HG03521 (cell line): ENCODE measurements at regions not wholly inside any gene's neighbourhood (a gene's known extent, or its start where the extent isn't known, plus 50 kb on each side); places are given as distances from the start of the nearest gene placed in this dataset.
"Not testable (repeated sequence)": the region's sequence is repeated elsewhere in the genome, so short reads cannot be mapped to it uniquely, and the experiment has no call there.

ENCODE experiments used
- ATAC-seq: cut with Tn5 transposase; IDR thresholded peaks from one replicate; pipeline ENCODE4 v1.9.1; 2021; ENCODE audit warnings: mild to moderate bottlenecking, moderate library complexity; ENCODE audit not compliant: unreplicated experiment

DNA sequence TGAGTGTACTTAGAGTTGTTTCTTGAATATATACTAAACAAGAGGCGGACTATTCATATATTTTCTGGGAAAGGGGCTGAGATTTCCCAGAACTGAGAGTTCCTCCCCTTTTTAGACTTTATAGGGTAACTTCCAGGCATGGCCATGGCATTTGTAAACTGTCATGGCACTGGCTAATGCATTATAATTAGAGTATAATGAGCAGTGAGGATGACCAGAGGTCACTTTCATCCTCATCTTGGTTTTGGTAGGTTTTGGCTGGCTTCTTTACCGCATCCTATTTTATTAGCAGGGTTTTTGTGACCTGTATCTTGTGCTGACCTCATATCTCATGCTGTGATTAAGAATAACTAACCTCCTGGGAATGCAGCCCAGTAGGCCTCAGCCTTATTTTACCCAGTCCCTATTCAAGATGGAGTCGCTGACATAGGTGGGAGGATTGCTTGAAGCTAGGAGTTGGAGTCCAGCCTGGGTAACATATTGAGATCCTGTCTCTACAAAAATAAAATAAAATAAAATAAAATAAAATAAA, 91.4 kb downstream of the MOBP start:
- no peak for ATAC-seq

DNA sequence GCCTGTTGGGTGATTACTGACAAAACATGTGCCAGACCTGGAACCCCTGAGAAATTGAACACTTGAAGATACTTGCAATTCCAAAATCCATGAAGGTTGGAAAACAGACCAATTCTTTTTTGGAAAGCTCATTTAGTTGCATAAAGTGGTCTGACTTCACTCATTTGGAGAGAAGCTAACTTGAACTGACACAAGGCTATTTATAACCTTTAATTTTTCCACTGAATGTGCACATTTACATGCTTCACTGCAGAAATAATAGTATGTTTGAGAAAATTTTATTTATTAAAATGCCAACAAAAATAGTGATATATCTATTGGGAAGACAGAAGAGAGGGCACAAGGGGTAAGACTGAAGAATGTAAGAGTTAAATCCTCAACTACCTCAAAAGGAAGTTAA, 92.1 kb downstream of the MOBP start:
- no peak for ATAC-seq

DNA sequence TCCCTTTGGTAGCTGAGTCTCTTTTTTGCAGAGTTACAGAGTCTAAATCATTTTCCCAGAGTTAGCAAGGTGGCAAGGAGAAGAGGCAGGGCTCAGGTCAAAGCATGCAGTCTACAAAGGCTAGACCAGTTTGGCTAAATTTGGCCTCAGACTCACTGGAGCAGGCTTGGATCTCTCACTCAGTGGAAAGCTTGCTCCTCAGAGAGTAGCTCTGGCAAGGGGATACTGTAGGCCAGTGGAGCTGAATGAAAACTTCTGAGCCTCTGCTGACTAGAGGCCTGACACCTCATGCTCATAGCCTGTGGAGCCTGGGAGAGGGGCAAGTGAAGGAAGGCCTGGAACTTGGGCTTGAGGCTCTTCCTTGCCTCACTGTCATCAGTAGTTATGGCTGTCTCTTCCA, 101.0 kb downstream of the MOBP start:
- no peak for ATAC-seq

DNA sequence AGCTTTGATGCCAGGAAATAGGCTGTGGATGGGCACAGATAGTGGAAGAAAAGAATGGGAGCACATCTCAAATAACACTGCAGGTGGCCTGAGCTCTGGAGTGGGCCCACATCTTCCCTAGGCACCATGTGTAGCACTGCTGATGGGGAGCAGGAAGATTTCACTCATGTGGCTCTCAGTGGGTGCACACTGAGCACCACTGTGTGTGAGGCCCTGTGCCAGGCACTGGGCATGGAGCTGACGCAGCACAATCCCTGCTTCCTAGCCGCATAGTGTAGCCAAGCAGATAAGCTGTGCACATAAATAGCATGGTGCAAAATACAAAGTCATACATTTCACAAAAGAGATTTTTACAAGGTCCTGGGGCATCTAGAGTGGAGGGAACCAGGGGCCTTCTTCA, 101.6 kb downstream of the MOBP start:
- no peak for ATAC-seq

DNA sequence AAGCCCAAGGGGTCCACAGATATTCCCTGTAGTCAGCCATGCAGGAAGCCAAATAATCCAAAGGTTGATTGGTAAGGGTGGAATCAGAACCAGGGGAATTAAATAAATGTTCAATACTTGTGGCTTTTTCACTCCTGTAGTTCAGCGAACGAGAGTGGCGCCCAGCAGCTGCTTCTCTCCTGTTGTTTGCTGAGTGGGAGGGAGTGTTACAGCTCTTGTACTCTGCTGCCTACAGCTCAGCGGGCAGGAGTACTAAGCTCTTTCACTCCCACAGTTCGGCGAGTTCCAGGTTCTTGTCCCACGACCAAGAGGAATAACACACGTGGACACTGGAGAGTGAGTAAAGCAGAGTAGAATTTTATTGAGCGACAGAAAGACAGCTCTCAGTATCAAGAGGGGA, 105.9 kb downstream of the MOBP start:
- no peak for ATAC-seq

DNA sequence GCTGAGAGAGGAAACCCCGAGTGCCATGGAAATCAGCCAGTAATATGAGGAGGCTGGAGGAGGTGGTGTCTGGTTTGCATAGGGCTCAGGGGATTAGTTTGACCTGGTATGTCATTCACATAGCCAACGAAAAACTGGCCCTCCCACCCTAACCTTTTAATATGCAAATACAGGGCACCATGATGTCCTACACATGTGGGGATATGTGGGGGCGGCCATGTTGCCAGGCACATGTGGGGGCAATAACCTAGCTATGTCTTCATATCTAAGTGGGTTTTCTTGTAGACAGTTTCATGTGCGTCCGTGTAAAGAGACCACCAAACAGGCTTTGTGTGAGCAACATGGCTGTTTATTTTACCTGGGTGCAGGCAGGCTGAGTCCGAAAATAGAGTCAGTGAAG, 110.1 kb downstream of the MOBP start:
- no peak for ATAC-seq

DNA sequence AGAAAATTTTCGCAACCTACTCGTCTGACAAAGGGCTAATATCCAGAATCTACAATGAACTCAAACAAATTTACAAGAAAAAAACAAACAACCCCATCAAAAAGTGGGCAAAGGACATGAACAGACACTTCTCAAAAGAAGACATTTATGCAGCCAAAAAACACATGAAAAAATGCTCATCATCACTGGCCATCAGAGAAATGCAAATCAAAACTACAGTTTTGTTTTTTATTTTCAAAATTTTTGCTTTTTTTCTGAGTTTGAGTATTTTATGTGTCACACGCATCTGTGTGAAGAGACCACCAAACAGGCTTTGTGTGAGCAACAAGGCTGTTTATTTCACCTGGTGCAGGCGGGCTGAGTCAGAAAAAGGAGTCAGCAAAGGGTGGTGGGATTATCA, 118.7 kb downstream of the MOBP start:
- ATAC-seq = not testable (repeated sequence)

DNA sequence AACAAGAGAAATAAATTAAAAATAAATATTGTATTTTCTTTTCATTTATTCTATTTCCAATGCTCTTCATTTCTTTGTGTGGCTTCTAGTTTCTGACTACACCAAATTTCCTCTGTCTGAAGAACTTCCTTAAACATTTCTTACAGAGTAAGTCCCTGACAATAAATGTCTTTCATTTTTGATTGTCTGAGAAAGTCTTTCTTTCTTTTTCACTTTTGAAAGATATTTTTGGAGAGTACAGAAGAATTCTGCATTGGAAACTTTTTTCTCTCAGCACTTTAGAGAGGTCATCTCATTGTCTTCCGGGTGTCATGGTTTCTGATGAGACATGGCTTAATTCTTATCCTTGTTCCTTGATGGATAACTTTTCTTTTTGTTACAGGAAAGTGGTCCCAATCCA, 119.6 kb downstream of the MOBP start:
- no peak for ATAC-seq

DNA sequence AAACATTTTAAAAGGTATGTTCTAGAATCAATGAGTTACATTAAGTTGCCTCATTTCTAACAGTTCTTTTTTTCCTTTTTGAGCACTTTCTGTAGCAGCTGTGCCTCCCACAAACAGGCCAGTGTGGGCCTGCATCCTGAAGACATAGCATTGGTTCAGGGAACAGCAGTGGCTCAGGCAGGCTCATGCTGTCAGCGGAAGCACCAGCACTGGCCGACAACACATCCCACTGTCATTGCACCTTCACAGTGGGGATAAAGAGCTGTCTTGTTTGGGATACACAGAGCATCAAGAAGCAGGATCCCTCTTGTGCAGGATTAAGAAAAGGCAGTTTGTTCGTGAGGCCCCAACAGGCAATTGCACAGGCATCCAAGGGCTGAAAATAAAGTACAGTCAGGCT, 123.3 kb downstream of the MOBP start:
- no peak for ATAC-seq

DNA sequence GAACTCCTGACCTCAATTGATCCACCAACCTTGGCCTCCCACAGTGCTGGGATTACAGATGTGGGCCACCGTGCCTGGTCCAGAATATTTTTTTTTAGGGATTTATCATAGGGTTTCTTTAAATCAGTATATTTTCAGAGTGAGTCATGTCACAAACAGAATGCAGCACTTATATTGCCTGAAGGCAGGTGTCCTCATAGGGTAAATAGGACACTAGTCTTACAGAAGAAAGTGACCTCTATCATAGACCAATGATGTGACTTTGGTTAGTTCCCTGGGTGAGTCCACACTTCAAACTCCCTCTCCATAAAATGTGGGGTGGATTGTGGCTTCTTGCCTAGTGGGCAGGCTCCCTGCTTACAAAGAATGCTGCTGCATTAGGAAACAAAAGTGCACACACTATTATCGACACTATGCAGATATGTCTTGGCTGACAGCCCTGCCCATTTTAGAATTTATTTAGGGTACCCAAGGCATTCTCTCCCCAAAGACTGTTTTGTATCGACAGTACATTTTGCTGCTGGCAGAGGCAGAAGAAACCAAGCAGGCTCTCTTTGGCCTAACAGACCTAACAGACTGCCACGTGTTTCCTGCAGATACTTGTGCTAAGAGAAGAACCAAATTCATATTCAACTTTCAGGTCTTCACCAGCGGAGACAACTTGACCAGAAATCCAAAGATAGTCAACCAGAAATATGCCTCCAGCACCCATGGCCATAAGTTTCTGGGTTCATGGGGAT, 125.0 kb downstream of the MOBP start:
- ATAC-seq = no peak

DNA sequence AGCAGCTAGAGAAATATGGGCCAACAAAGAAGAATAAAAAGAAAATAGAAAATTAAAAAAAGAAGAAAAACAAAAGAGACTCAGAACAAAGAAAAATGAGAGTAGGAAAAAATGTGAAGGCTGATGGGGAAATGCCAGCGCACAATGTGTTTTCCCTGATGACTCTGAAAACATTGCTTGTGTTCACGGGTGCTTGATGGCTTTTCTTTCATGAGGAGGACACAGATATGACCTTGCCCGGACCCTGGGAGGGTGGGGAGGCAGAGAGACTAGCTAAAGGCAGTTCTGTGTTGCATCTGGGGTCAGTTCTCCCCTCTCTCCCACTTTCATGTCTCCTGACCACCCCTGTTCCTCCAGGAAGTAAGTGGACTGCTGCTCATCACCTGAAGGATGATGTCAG, 125.9 kb downstream of the MOBP start:
- no peak for ATAC-seq

DNA sequence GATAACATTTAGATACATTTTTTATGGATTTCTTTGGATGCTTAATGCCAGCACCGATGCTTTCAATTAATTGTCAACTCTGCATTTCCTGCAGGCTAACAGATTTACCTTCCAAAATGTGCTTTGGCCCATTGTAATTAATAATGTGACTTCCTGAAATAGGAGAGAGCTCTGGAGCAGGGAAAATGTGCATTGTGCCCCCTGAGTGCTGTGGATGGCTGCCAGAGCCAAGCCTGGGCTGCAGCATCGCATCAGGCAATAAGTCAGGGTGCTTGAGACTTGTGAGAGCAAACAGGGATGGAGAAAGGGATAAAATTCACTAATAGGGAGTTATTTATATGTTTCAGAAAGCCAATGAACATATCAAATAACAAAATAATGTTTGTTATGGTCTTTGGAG, 133.8 kb downstream of the MOBP start:
- ATAC-seq = no peak

DNA sequence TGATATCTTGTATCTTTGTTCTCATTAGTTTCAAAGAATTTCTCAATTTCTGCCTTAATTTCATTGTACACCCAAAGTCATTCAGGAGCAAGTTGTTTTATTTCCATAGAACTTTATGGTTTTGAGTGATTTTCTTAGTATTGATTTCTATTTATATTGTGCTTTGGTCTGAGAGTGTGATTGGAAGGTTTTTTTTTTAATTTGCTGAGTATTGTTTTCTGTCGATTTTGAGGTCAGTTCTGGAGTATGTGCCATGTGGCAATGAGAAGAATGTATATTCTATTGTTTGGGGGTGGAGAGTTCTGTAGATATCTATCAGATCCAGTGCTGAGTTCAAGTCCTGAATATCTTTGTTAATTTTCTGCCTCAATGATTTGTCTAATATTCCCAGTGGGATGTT, 138.4 kb downstream of the MOBP start:
- no peak for ATAC-seq

DNA sequence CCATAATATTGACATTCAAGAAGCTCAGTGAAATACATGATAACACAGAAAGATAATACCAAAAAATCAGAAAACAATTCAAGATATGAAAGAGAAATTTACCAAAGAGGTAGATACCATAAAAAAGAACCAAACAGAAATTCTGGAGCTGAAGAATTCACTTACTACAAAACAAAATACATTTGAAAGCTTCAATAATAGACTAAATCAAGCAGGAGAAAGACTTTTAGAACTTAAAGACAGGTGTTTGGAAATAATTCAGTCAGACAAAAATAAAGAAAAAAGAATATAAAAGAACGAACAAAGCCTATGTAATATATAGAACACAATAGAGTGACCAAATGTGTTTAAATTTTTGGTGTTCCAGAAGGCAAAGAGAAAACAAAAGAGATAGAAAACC, 158.7 kb downstream of the MOBP start:
- no peak for ATAC-seq

DNA sequence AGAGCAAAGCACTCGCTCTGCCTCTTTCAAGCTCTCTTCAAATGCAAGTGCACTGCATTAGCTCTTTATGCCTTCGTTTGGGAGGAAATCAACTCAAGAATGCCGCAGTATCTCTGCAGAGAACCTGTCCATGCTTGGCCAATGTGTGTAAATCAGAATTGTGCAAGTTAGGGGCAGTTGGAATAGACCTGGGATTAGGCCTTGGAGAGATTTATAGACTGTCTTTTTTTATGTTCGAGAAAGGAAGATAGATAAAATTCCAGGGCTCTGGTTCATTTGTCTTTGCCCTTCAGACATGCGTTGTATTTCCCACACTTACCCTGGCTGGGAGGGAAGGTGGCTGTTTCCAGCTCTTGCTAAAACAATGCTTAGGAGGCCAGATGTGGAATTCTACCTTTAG, 163.7 kb downstream of the MOBP start:
- no peak for ATAC-seq

DNA sequence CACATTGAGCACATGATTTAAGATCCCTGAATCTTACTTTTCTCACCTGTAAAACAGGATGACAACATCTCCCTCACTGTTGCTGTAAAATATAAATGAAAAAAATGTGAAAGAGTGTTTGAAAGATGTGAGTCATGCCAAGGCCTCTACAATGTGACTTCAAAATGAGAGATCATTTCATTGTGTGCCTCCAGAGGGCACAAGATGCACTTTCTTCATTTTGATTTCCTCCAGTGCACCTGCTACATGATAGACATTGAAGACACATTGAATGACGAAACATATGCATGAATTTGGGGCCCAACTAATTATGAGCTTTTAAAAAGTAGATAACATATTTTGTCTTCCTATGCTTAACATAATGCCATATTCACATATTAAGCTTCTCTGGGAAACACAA, 170.3 kb downstream of the MOBP start:
- ATAC-seq = no peak

DNA sequence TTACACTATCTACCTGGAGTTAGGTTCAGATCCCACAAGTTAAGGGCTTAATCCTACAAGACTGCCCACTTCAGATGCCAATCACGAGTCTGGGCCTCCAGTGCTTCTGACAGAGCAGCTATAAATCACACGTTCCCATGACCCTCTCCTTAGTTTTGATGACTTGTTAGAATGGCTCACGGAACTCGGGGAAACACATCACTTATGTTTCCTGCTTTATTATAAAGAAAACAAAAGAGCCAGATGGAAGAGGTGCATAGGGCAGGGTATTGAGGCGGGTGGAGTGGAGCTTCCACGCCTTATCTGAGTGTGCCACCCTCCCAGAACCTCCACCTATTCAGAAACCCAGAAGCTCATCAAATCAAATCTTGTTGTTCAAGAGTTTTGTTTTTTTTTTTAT, 170.8 kb downstream of the MOBP start:
- ATAC-seq = no peak

DNA sequence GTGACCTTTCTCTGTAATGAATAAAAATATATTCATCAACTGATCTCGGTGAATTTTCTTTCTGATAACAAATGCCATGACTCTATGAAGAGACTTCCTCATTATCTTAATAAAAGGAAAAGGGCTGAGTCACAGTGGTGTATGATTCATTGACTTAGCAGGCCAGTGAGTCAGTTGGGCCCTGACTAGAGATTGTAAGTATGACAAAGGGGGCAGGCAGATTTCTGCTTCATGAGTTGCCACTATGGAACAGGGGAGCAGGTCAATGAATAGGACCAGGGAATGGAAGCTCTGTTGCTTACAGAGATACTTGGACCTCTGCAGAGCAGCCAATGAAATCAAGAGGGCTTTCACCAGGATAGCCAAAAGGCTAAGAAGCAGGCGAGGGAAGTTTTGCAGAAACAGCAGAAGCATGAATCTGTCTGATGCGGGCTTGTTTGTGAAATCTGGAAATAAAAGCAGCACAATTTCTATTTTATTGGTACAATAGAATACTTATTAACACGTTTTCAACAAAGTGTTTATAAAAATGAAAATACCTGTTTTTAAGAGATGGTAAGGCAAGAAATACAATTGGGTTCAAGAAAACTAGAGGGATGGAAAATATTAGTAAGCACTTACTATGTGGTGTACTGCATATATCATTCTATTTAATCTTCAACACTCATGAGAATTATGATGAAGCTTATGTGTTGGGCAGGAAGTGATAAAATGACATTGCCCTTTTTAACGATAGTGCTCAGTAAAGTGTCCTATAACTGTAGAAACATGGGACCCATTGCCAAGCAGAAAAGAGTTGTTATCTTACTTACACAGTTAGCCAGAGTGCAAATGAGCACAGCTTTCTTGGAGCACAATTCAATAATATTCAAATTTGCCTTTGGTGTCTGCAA, 169.8 kb upstream of the MYRIP start:
- ATAC-seq = no peak

DNA sequence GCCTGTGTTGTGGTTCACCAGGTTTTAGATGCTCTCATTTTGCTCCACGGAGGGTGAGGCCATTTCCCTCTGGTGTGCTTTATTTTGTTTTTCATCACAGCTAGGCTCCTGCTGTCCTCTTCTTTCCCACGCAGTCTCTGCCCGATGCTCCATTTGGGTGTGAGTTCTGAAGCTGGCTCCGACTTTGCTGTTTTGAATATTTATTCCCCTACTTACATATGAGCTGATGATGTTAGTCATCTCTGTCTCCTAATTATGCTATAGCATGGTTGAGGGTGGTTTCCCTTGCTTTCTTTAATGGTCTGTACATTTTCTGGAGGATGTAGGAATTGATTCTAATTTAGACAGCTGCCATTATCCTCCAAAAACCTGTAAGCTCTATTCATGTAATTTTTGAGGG, 168.1 kb upstream of the MYRIP start:
- no peak for ATAC-seq

DNA sequence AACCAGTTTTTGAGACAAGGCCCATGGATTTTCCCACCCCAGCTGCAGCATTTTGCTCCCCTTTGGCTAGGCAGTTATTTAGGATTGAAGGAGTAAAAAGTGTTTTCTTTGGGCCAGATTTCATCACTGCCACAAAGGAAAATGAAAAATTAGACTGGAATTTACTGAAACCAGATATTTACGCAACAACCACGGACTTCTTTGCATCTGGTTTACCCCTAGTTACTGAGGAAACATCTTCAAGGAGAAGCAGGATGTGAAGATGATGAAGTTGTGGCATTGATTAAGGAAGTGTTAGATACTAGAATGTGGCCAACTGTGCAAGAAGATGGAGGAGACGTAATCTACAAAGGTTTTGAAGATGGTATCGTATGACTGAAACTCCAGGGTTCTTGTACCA, 165.2 kb upstream of the MYRIP start:
- no peak for ATAC-seq

DNA sequence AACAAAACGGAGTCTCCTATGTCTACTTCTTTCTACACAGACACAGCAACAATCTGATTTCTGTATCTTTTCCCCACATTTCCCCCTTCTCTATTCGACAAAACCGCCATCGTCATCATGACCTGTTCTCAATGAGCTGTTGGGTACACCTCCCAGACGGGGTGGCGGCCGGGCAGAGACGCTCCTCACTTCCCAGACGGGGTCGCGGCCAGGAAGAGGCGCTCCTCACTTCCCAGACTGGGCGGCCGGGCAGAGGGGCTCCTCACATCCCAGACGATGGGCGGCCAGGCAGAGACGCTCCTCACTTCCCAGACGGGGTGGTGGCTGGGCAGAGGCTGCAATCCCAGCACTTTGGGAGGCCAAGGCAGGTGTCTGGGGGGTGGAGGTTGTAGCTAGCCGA, 158.2 kb upstream of the MYRIP start:
- not testable (repeated sequence) for ATAC-seq
